ENCODE measurements at regions not wholly inside any gene's neighbourhood (a gene's known extent, or its start where the extent isn't known, plus 50 kb on each side); places are given as distances from the start of the nearest gene placed in this dataset.
"Not testable (repeated sequence)": the region's sequence is repeated elsewhere in the genome, so short reads cannot be mapped to it uniquely, and the experiment has no call there.

DNA sequence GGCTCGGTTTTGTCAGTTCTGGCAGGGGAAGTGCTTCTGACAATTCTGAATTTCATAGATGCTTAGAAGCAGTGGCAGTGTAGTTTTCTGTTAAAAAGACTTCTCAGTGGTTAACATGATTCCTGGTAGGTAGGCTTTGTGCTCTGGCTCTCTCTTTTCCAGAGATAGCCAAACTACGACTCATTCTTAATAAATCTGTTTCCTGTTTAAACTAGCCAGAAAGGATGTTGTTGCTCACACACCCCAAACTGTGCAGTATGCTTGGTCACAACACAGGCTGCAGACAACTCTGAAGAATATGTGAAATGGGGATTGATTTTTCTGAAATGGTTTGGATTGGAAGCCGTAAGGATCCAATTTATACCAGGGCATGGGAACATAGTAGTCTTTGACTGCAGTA lies 711.5 kb downstream of the PCDH17 start:
- 22% methylated on average over 3 of the region's 3 CpGs for WGBS (ENCODE audit: insufficient coverage, insufficient replicate concordance, low lambda C conversion rate, missing lambda C conversion rate)
- no peak for FAIRE-seq
- ChIA-PET SMC1A (ENCODE audit: uncharacterized antibody, unreplicated experiment) (interaction anchor here (0.9 kb wide), 1 partner anchor 10 kb away, joined by 3 read pairs; no protein-coding TSS in a partner anchor), CTCF (no interaction called here), POLR2A (interaction anchor here (1.1 kb wide), 1 partner anchor 11 kb away, joined by 3 read pairs; no protein-coding TSS in a partner anchor), RAD21 (ENCODE audit: unreplicated experiment) (interaction anchor here (0.6 kb wide), 1 partner anchor 20 kb away, joined by 3 read pairs; no protein-coding TSS in a partner anchor)
- no peaks in the 10 kb centered on the region for H3K9me3 ChIP-seq (replicated peaks; ENCODE audit: control insufficient read depth, insufficient read depth, low read length)
- no peak overlapping the region for H3K4me2 ChIP-seq (ENCODE audit: control insufficient read depth, insufficient read depth)
- no peak overlapping the region for H2AFZ ChIP-seq (ENCODE audit: control insufficient read depth, low read depth, low read length)
- no peak overlapping the region for H3K27ac ChIP-seq (ENCODE audit: control insufficient read depth, insufficient read depth)
- intact Hi-C loops (cut with micrococcal nuclease; ENCODE audit: unreplicated experiment): no loop called here
- no peaks in the 10 kb centered on the region for H4K20me1 ChIP-seq (ENCODE audit: control insufficient read depth, insufficient read depth)
- no peaks in the 10 kb centered on the region for H3K4me1 ChIP-seq (ENCODE audit: control insufficient read depth, insufficient read depth, low read length)
- no TSS peak for BruUV-seq (replicated peaks)
- H3K36me3 ChIP-seq (ENCODE audit: control insufficient read depth in 2 of 2, insufficient read depth in 2 of 2, low read length in 1 of 2): no peaks in the 10 kb centered on the region
- no peak for ATAC-seq
- no peaks in the 10 kb centered on the region for H3K79me2 ChIP-seq (ENCODE audit: control insufficient read depth, insufficient read depth, low read length)
- H3K9ac ChIP-seq (ENCODE audit: control insufficient read depth, insufficient read depth, low read length): no peak overlapping the region
- TF ChIP-seq PAX8 (IDR thresholded peaks at IDR 0.05) (no peak), TBL1XR1 (IDR thresholded peaks at IDR 0.05; ENCODE audit: low read depth, low read length) (no peak), SMAD5 (IDR thresholded peaks at IDR 0.05; ENCODE audit: low read depth) (no peak), POU2F2 (IDR thresholded peaks at IDR 0.05; ENCODE audit: borderline replicate concordance, low read depth, low read length) (no peak)
- TF ChIP-seq, protein P1, sequence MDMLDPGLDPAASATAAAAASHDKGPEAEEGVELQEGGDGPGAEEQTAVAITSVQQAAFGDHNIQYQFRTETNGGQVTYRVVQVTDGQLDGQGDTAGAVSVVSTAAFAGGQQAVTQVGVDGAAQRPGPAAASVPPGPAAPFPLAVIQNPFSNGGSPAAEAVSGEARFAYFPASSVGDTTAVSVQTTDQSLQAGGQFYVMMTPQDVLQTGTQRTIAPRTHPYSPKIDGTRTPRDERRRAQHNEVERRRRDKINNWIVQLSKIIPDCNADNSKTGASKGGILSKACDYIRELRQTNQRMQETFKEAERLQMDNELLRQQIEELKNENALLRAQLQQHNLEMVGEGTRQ (IDR thresholded peaks at IDR 0.05; ENCODE audit: borderline replicate concordance, low read depth, low read length): no peak
- in situ Hi-C loops (cut with MboI): no loop called here
- H3K4me3 ChIP-seq: no peak overlapping the region
- no peak for DNase-seq (ENCODE audit: low read depth, low spot score)
- no peaks in the 10 kb centered on the region for H3K27me3 ChIP-seq (replicated peaks in 1 of 2; ENCODE audit: control insufficient read depth in 2 of 2, insufficient read depth in 2 of 2, low read length in 1 of 2)

DNA sequence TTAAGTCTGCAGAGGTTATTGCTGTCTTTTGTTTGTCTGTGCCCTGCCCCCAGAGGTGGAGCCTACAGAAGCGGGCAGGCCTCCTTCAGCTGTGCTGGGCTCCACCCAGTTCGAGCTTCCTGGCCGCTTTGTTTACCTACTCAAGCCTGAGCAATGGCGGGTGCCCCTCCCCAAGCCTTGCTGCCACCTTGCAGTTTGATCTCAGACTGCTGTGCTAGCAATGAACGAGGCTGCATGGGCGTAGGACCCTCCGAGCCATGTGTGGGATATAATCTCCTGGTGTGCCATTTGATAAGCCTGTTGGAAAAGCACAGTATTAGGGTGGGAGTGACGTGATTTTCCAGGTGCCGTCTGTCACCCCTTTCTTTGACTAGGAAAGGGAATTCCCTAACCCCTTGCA lies 720.6 kb downstream of the PCDH17 start:
- SMC1A ChIA-PET (ENCODE audit: uncharacterized antibody, unreplicated experiment); in situ Hi-C loops (cut with MboI); intact Hi-C loops (cut with micrococcal nuclease; ENCODE audit: unreplicated experiment); H3K36me3 ChIP-seq (ENCODE audit: control insufficient read depth in 2 of 2, insufficient read depth in 2 of 2, low read length in 1 of 2); RAD21 ChIA-PET (ENCODE audit: unreplicated experiment); DNase-seq (ENCODE audit: low read depth, low spot score); H3K27me3 ChIP-seq (replicated peaks in 1 of 2; ENCODE audit: control insufficient read depth in 2 of 2, insufficient read depth in 2 of 2, low read length in 1 of 2); ATAC-seq; H3K4me1 ChIP-seq (ENCODE audit: control insufficient read depth, insufficient read depth, low read length); CTCF ChIA-PET; H3K27ac ChIP-seq (ENCODE audit: control insufficient read depth, insufficient read depth); H3K79me2 ChIP-seq (ENCODE audit: control insufficient read depth, insufficient read depth, low read length); FAIRE-seq; H3K4me2 ChIP-seq (ENCODE audit: control insufficient read depth, insufficient read depth); H3K4me3 ChIP-seq; BruUV-seq (replicated peaks); H4K20me1 ChIP-seq (ENCODE audit: control insufficient read depth, insufficient read depth); H3K9ac ChIP-seq (ENCODE audit: control insufficient read depth, insufficient read depth, low read length); POLR2A ChIA-PET; H2AFZ ChIP-seq (ENCODE audit: control insufficient read depth, low read depth, low read length); H3K9me3 ChIP-seq (replicated peaks; ENCODE audit: control insufficient read depth, insufficient read depth, low read length): not testable (repeated sequence)
- 21% methylated on average over 9 of the region's 9 CpGs for WGBS (ENCODE audit: insufficient coverage, insufficient replicate concordance, low lambda C conversion rate, missing lambda C conversion rate)
